HUES64 (cell line): ENCODE measurements at regions not wholly inside any gene's neighbourhood (a gene's known extent, or its start where the extent isn't known, plus 50 kb on each side); places are given as distances from the start of the nearest gene placed in this dataset.

ENCODE experiments used
- H3K27ac ChIP-seq: 2 replicates; pipeline ENCODE4 v1.7.0; 2013; ENCODE audit warnings: low read depth, low read length, inconsistent platforms
- H3K27me3 ChIP-seq: 2 replicates; pipeline ENCODE4 v1.6.1; 2013; ENCODE audit warnings: mild to moderate bottlenecking, low read length; ENCODE audit not compliant: insufficient read depth
- H3K36me3 ChIP-seq: 2 replicates; pipeline ENCODE4 v1.6.1; 2013; ENCODE audit warnings: mild to moderate bottlenecking, low read length; ENCODE audit not compliant: insufficient read depth
- H3K4me1 ChIP-seq: 2 replicates; pipeline ENCODE4 v1.6.1; 2013; ENCODE audit warnings: mild to moderate bottlenecking, low read length, moderate library complexity; ENCODE audit not compliant: insufficient read depth
- H3K4me3 ChIP-seq: 2 replicates; pipeline ENCODE4 v1.5.1; 2013; ENCODE audit warnings: mild to moderate bottlenecking, low read length, moderate library complexity
- H3K9ac ChIP-seq: 2 replicates; pipeline ENCODE4 v1.6.1; 2013; ENCODE audit warnings: mild to moderate bottlenecking, low read depth, low read length
- H3K9me3 ChIP-seq: 2 replicates; pipeline ENCODE4 v1.6.1; 2013; ENCODE audit warnings: low read depth, low read length; ENCODE audit not compliant: insufficient read depth
- WGBS: fragments of 150-250, 120-280 bp; methylation state at CpG from one replicate; pipeline ENCODE4 v1.1.7; 2013; ENCODE audit warnings: missing lambda C conversion rate; 5-methylcytosine and 5-hydroxymethylcytosine counted together

GRCh38 chr4:152235718-152236117 is 300.2 kb downstream of the FBXW7 start:
- no peak overlapping the region for H3K4me3 ChIP-seq

DNA sequence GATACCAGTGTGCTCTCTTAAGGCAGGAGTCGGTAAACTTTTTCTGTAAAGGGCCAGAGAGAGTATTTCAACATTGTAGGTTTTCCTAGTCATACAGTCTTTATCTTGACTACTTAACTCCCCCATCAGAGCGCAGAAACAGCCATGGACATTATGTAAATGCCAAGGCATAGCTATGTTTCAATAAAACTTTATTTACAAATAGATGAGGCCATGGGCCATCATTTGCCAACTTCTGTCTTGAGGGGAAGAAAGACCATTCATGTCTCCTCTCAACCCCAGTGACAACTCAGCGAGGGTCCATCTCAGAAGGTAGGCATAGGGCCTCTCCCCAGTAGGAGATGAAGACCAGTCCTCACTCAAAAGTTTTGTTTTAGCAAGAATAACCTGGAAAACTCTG is 301.3 kb downstream of the FBXW7 start:
- Histone ChIP-seq H3K27ac (no peak overlapping the region), H3K27me3 (no peaks in the 10 kb centered on the region), H3K9me3 (peaks cover 6% of the 10 kb centered on the region; the same call in 1 of the 2 replicates), H3K36me3 (no peaks in the 10 kb centered on the region), H3K9ac (no peak overlapping the region), H3K4me3 (no peak overlapping the region), H3K4me1 (peaks cover 2% of the 10 kb centered on the region; the same call in 1 of the 2 replicates)
- 88% methylated on average over 3 of the region's 3 CpGs for WGBS

More at GRCh38 chr4:152235718-152236117, 300.2 kb downstream of the FBXW7 start:
- H3K36me3 ChIP-seq, result no peaks in the 10 kb centered on the region
- H3K27ac ChIP-seq, result no peak overlapping the region
- H3K27me3 ChIP-seq, result no peaks in the 10 kb centered on the region
- H3K9me3 ChIP-seq, result no peaks in the 10 kb centered on the region
- no peak overlapping the region for H3K9ac ChIP-seq
- WGBS, result 95% methylated on average over 3 of the region's 3 CpGs
- no peaks in the 10 kb centered on the region for H3K4me1 ChIP-seq

DNA sequence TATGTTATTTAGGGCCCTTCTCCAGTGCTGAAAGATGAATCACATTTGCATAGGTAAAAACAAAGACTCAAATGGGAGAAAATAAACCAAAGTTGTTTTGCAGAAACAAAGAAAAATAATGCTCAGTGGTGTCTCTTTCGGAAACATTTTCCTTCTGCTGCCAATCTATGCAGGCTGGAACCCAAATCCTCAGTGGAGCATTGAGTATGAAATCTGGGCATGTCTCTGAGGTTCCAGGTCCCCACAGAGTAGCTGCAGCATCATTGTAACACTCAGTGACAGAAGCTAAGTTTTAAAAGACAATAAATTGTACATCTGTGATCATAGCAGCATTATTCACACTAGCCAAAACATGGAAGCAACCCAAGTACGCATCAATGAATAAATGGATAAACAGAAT is 303.6 kb downstream of the FBXW7 start:
- H3K27ac ChIP-seq, result no peak overlapping the region
- no peaks in the 10 kb centered on the region for H3K27me3 ChIP-seq
- H3K9me3 ChIP-seq, result peaks cover 6% of the 10 kb centered on the region; the same call in 1 of the 2 replicates
- no peaks in the 10 kb centered on the region for H3K36me3 ChIP-seq
- WGBS, result over 99% methylated on average over 2 of the region's 2 CpGs
- peaks cover 8% of the 10 kb centered on the region; the same call in 1 of the 2 replicates for H3K4me1 ChIP-seq
- H3K4me3 ChIP-seq, result no peak overlapping the region
- H3K9ac ChIP-seq, result no peak overlapping the region

DNA sequence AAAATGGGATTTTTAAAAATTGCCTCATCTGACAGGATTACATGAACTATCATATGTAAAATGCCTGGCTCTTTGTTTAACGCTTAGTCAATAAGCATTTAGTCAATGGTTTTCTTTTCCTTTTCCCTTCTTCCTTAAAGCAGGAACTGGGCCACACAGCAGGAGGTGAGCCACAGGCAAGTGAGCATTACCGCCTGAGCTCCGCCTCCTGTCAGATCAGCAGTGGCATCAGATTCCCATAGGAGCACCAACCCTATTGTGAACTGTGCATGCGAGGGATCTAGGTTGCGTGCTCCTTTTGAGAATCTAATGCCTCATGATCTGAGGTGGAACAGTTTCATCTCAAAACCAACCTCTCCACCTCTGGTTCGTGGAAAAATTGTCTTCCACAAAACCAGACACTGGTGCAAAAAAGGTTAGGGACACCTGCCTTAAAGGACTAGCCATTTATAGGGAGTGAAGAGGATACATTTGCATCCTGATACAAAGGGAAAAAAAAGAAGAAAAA is 306.1 kb downstream of the FBXW7 start:
- Histone ChIP-seq H3K4me3 (no peak overlapping the region), H3K27ac (no peak overlapping the region), H3K27me3 (no peaks in the 10 kb centered on the region), H3K9me3 (peaks cover 6% of the 10 kb centered on the region; the same call in 1 of the 2 replicates), H3K4me1 (peaks cover 8% of the 10 kb centered on the region; the same call in 1 of the 2 replicates), H3K9ac (no peak overlapping the region), H3K36me3 (no peaks in the 10 kb centered on the region)
- WGBS, result 75% methylated on average over 6 of the region's 6 CpGs

- H3K9ac ChIP-seq, result no peak overlapping the region
- H3K27me3 ChIP-seq, result no peaks in the 10 kb centered on the region
- H3K27ac ChIP-seq, result no peak overlapping the region
- WGBS, result 83% methylated on average over 1 of the region's 1 CpG
- H3K36me3 ChIP-seq, result no peaks in the 10 kb centered on the region
- peaks cover 8% of the 10 kb centered on the region; the same call in 1 of the 2 replicates for H3K4me1 ChIP-seq
- H3K4me3 ChIP-seq, result no peak overlapping the region
- H3K9me3 ChIP-seq, result peaks cover 6% of the 10 kb centered on the region; the same call in 1 of the 2 replicates
These were observed 310.2 kb downstream of the FBXW7 start for GRCh38 chr4:152225680-152226079.

GRCh38 chr4:152224721-152225420 is 311.0 kb downstream of the FBXW7 start:
- Histone ChIP-seq H3K9me3 (no peaks in the 10 kb centered on the region), H3K4me1 (peaks cover 8% of the 10 kb centered on the region; the same call in 1 of the 2 replicates), H3K4me3 (no peak overlapping the region), H3K27me3 (no peaks in the 10 kb centered on the region), H3K27ac (no peak overlapping the region), H3K36me3 (no peaks in the 10 kb centered on the region), H3K9ac (no peak overlapping the region)
- WGBS, result 93% methylated on average over 6 of the region's 6 CpGs

DNA sequence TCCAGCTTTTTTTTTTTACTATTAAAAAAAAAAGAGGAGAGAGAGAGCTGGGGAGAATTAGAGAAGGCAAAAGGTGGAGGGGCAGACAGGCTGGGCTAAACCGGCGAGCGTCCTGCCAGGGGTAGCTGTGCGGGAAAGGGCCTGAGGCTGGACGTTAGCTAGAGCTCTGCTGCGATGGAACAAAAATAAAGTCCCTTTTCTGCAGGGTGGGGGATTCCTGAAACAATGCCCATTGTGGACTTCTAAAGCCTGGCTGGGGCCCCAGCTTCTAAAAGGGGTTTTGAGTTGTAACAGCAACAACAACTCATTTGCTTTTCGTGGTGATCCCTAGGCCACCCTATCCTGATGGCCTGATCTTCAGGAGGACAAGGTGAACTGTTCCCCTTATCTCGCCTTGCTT is 311.7 kb downstream of the FBXW7 start:
- no peaks in the 10 kb centered on the region for H3K9me3 ChIP-seq
- no peak overlapping the region for H3K27ac ChIP-seq
- no peak overlapping the region for H3K4me3 ChIP-seq
- H3K36me3 ChIP-seq, result no peaks in the 10 kb centered on the region
- H3K4me1 ChIP-seq, result peaks cover 3% of the 10 kb centered on the region; the same call in 1 of the 2 replicates
- no peaks in the 10 kb centered on the region for H3K27me3 ChIP-seq
- 93% methylated on average over 8 of the region's 8 CpGs for WGBS
- no peak overlapping the region for H3K9ac ChIP-seq

DNA sequence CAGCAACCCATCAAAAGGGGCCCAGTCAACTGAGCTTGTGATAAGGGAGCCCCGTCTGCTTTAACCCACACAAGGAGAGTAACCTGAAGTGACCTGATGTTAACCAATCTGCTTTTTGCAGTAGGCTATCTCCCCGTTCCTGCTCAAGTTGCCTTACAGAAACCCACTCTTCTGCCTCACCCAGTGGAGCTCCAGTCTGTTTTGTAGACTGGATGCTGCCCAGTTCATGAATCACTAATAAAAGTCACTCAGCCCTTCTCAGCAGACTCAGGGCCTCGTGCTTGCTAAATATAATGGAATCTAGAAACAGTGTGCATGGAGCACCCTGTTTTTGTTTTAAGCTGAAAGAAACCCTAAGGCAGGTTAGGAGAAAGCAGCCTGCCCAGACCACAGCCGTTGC is 312.3 kb downstream of the FBXW7 start:
- WGBS, result 93% methylated on average over 4 of the region's 4 CpGs
- no peaks in the 10 kb centered on the region for H3K9me3 ChIP-seq

DNA sequence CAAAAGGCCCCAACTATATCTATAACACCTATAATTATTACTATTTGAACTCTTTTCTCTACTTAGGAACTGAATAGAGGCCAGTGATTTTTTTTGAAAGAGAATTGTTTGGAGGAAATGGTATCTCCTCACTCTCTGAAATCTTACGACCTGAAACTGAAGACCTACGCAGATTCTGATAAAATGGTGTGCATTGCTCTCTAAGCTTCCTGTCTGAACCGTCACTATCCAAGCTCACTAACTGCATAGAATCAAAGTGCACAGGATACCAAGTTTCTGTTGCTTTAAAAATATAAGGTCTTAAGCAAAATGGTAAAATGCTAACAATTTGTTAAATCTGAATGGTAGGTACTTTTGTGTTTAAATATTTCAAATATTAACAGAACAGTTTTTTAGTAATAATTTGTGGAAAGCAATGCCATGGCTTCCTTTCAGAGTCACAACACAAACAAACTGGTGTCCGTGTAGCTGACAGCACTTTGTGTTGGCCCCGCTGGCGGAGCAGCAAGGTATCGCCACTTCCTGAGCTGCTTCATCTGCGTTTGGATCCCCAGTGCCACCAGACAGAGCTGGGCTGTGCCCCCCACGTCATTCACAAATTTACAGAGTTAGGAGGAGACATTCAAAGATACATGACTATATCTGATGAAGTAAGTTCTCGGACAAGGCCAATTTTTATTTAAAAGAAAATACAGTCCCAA is 313.9 kb downstream of the FBXW7 start:
- Histone ChIP-seq H3K4me1 (no peaks in the 10 kb centered on the region), H3K27ac (no peak overlapping the region), H3K4me3 (no peak overlapping the region), H3K9me3 (no peaks in the 10 kb centered on the region), H3K27me3 (no peaks in the 10 kb centered on the region), H3K36me3 (no peaks in the 10 kb centered on the region), H3K9ac (no peak overlapping the region)
- WGBS, result 95% methylated on average over 10 of the region's 10 CpGs

More for the DNA sequence above, 312.3 kb downstream of the FBXW7 start:
- Histone ChIP-seq H3K4me3 (no peak overlapping the region), H3K9ac (no peak overlapping the region), H3K36me3 (no peaks in the 10 kb centered on the region), H3K4me1 (no peaks in the 10 kb centered on the region), H3K27me3 (no peaks in the 10 kb centered on the region), H3K27ac (no peak overlapping the region)

GRCh38 chr4:152220201-152220666 is 315.7 kb downstream of the FBXW7 start:
- Histone ChIP-seq H3K4me3 (no peak overlapping the region), H3K27me3 (no peaks in the 10 kb centered on the region), H3K9ac (no peak overlapping the region), H3K9me3 (no peaks in the 10 kb centered on the region), H3K4me1 (no peaks in the 10 kb centered on the region), H3K27ac (no peak overlapping the region), H3K36me3 (no peaks in the 10 kb centered on the region)
- 89% methylated on average over 2 of the region's 2 CpGs for WGBS

GRCh38 chr4:152218576-152218975 is 317.3 kb downstream of the FBXW7 start:
- WGBS, result 81% methylated on average over 2 of the region's 4 CpGs

More at GRCh38 chr4:152218576-152218975, 317.3 kb downstream of the FBXW7 start:
- H3K9ac ChIP-seq, result no peak overlapping the region
- no peaks in the 10 kb centered on the region for H3K36me3 ChIP-seq
- no peaks in the 10 kb centered on the region for H3K4me1 ChIP-seq
- no peaks in the 10 kb centered on the region for H3K27me3 ChIP-seq
- no peak overlapping the region for H3K27ac ChIP-seq
- no peaks in the 10 kb centered on the region for H3K9me3 ChIP-seq
- H3K4me3 ChIP-seq, result no peak overlapping the region
